ENCODE measurements at regions not wholly inside any gene's neighbourhood (a gene's known extent, or its start where the extent isn't known, plus 50 kb on each side); places are given as distances from the start of the nearest gene placed in this dataset.

DNA sequence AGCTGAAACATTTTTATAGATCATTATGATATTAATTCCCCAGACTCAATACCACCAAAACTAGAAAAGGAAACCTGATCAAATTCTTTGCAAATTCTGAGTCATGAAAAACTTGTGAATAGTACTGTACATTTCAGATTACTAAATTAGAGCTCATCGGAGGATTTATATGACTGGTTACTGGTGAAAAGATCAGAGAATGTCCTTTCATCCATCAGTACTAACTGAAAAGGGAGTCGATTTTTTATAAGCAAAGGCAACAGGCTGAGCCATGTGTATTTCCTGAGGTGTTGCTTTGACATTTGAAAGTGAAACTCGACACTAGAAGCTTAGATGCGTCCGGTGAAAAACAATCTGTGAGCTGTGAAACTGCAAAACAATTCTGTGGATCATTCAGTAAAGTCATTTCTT lies 155.7 kb downstream of the TNFSF18 start:
- DNase-seq: peak; percentile 53
- ATAC-seq: peak; percentile 94

DNA sequence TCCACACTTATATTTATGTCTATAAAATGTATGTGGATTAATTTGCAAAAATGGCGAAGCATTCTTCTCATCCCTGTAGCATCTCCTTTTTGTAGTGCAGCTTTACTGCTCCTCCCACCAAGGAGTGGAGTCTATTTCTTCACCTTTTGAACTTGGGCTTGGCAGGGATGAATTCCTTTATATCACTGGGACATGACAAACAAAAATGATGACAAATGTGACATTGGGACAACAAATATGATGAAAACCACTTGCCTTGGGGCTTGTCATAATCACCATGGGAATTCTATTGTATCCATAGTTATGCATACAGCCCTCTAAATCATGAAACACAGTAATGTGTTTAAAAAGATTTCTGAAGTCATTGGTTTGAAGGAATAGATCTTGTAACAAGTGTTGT lies 155.0 kb downstream of the TNFSF18 start:
- DNase-seq (no peak), ATAC-seq (no peak)
- H3K36me3 Mint-ChIP-seq: peaks cover 10% of the 10 kb centered on the region
- H3K9me3 Mint-ChIP-seq (ENCODE audit: low read depth): no peaks in the 10 kb centered on the region
- no peak overlapping the region for H3K4me3 Mint-ChIP-seq
- CTCF ChIA-PET: interaction anchor here (1.3 to 2.9 kb wide), 4 partner anchors 12 to 152 kb away, joined by 3 to 10 read pairs (median 6); no protein-coding TSS in a partner anchor
- H3K4me1 Mint-ChIP-seq: peaks cover 35% of the 10 kb centered on the region
- H3K27me3 Mint-ChIP-seq: peaks cover 58% of the 10 kb centered on the region
- H3K27ac Mint-ChIP-seq: no peak overlapping the region

More for the DNA sequence above, 155.7 kb downstream of the TNFSF18 start:
- Mint-ChIP-seq H3K4me1 (peaks cover 29% of the 10 kb centered on the region), H3K36me3 (peaks cover 5% of the 10 kb centered on the region), H3K27ac (peak overlapping the region; percentile 80), H3K4me3 (peak overlapping the region; percentile 68), H3K9me3 (ENCODE audit: low read depth) (no peaks in the 10 kb centered on the region), H3K27me3 (peaks cover 55% of the 10 kb centered on the region)
- CTCF ChIA-PET: interaction anchor here (0.7 to 2.9 kb wide), 10 partner anchors 9 to 153 kb away, joined by 3 to 10 read pairs (median 5); no protein-coding TSS in a partner anchor

DNA sequence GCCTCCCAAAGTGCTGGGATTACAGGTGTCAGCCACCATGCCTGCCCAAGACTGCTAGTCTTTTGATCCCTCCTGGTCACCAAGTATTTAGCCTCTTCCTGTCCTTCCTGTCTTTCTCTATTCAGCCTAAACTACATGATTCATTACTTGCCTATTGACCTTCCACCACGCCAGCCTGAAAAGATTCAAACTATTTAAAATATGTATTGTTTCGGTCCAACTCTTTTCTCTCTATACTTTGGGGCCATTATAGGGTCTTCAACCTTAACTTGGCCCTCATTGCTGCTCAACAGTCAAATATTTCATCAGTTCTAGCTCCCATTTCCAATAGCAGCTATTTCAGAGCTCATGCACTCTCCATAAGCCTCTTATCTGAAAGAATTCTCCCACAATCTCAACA lies 153.0 kb downstream of the TNFSF18 start:
- H3K4me3 Mint-ChIP-seq: no peak overlapping the region
- no peak overlapping the region for H3K27ac Mint-ChIP-seq
- no peak for DNase-seq
- CTCF ChIA-PET: no interaction called here
- H3K4me1 Mint-ChIP-seq: peaks cover 35% of the 10 kb centered on the region
- no peaks in the 10 kb centered on the region for H3K9me3 Mint-ChIP-seq (ENCODE audit: low read depth)
- peaks cover 57% of the 10 kb centered on the region for H3K27me3 Mint-ChIP-seq
- H3K36me3 Mint-ChIP-seq: peaks cover 12% of the 10 kb centered on the region
- no peak for ATAC-seq

DNA sequence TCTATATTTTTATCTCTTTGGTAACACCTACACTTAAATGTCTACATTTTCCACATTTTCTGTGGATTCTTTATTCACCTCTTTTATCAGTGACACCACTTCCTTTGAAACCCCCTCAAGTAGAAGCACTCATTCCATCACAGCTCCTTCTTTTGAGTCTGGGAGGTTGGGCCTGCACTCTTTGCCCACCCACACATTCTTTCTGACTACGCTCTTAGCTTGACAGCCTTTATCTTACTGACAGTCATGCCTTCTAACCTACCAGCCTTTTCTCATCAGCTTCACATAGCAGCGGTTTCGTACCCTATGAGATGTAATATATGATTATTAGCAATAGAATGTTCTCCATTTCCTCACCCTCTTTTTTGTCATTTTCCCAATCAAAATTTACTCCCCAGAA lies 151.9 kb downstream of the TNFSF18 start:
- ATAC-seq (no peak), DNase-seq (no peak)
- H3K27ac Mint-ChIP-seq: no peak overlapping the region
- peaks cover 55% of the 10 kb centered on the region for H3K27me3 Mint-ChIP-seq
- H3K36me3 Mint-ChIP-seq: peaks cover 12% of the 10 kb centered on the region
- no peak overlapping the region for H3K4me3 Mint-ChIP-seq
- CTCF ChIA-PET: interaction anchor here (1.7 kb wide), 1 partner anchor 296 kb away, joined by 4 read pairs; no protein-coding TSS in a partner anchor
- peaks cover 25% of the 10 kb centered on the region for H3K4me1 Mint-ChIP-seq
- no peaks in the 10 kb centered on the region for H3K9me3 Mint-ChIP-seq (ENCODE audit: low read depth)

DNA sequence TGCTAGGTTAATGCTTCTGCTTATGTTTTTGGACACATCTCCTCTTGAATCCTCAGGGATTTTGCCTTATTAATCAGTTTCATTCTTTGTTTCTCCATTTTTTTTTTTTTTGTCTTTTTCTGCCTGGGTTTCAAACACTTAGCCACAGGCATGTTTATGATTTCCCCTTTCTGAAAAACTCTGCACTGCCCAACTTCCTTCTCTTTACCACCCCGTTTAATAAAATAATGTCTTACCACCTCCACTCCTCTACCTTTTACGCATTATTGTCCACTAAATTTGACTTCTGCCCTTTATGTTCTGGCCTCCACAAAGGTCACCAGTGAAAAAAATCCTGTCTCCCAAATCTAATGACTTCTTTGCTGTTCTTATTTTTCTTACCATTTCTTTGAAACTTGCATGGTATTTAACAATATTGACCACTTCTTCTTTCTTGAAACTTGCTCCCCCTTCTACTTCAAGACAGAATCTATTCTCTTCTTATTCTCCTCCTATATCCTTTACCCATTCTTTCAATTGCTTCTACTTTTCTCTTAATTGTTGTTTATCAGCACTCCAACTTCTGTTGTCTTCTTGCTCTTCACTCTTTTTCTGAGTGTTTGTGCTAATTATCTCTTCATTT lies 150.3 kb downstream of the TNFSF18 start:
- no peak overlapping the region for H3K4me3 Mint-ChIP-seq

DNA sequence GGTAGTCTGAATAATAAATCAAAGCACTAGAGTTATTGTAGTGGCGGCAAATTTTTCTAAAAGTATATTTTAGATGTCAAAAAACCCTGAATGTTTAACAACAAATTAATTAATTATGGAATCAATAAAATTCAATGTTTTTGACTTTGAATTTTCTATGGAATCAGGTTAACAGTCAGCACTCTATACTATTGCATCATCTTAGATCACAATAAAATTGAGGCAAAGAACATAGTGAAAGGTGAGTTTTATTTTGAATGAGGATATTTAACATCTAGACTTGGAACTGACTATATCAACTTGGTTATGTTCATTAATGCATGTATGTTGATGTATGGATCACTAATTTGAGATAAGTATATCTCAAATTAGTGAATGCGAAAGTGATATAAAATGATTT lies 148.5 kb downstream of the TNFSF18 start:
- Mint-ChIP-seq H3K9me3 (ENCODE audit: low read depth) (no peaks in the 10 kb centered on the region), H3K4me3 (no peak overlapping the region), H3K27ac (no peak overlapping the region), H3K4me1 (peaks cover 18% of the 10 kb centered on the region), H3K27me3 (peaks cover 59% of the 10 kb centered on the region), H3K36me3 (peaks cover 11% of the 10 kb centered on the region)
- CTCF ChIA-PET: no interaction called here
- DNase-seq (no peak), ATAC-seq (no peak)

More for the DNA sequence above, 150.3 kb downstream of the TNFSF18 start:
- Mint-ChIP-seq H3K4me1 (peaks cover 12% of the 10 kb centered on the region), H3K27ac (no peak overlapping the region), H3K36me3 (peaks cover 12% of the 10 kb centered on the region), H3K9me3 (ENCODE audit: low read depth) (no peaks in the 10 kb centered on the region), H3K27me3 (peaks cover 61% of the 10 kb centered on the region)
- CTCF ChIA-PET: no interaction called here
- no peak for DNase-seq
- ATAC-seq: no peak

DNA sequence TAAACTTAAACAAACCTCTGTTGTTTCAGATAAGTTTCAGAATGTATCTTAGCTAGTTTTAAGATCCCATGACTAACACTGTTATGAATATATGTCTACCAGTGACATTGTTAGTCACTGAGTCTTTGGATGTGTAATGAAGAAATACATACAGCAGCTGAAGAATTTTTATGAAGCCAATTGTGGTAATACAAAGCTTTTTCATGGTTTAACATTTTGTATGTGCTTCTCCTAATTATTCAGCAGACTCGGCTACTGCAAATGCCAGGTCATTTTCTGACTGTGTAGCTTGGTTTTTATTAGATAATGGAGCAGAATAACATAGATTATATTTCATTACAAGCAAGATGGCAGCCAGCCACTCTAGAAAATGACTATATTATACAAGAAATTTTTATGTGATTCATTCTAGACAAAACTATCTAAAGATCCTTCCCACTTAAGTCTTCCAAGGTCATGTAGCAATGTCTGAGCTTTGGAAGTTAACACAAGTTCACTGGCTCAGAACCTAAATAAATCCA lies 147.8 kb downstream of the TNFSF18 start:
- CTCF ChIA-PET: no interaction called here
- H3K4me3 Mint-ChIP-seq: no peak overlapping the region
- peaks cover 10% of the 10 kb centered on the region for H3K36me3 Mint-ChIP-seq
- peaks cover 21% of the 10 kb centered on the region for H3K4me1 Mint-ChIP-seq
- no peaks in the 10 kb centered on the region for H3K9me3 Mint-ChIP-seq (ENCODE audit: low read depth)
- DNase-seq (no peak), ATAC-seq (peak; percentile 23)
- no peak overlapping the region for H3K27ac Mint-ChIP-seq
- H3K27me3 Mint-ChIP-seq: peaks cover 52% of the 10 kb centered on the region

DNA sequence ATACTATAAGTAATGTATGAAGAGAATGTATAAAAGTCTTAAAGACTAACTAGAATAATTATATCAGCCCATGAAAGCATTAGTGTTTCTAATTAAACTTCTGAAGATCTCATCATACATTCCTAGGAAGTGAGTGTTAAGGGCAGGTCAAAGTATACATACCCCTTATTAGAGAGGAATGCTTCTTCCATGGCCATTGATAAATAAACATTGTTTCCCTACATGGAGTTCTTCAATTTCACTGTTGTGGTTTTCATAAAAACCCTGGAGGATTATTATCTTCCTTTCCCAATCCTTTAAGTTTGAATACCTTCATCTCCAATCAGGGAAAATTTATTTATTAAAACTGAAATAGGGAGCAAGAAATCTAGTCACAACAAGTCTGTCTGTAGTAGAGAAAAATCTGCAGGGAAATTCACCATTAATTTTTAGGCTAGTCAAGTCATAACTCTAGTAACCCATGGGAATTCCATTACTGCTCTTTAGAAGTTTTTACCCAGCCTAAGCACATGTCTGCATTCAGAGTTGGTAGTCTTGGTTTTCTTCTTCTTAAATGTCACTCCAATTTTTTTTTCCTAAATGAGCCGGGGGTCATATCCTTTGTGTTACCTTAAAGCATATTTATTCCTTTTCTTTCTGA lies 147.0 kb downstream of the TNFSF18 start:
- Mint-ChIP-seq H3K27ac (no peak overlapping the region), H3K4me1 (peaks cover 21% of the 10 kb centered on the region), H3K4me3 (no peak overlapping the region), H3K27me3 (peaks cover 50% of the 10 kb centered on the region), H3K9me3 (ENCODE audit: low read depth) (no peaks in the 10 kb centered on the region), H3K36me3 (peaks cover 10% of the 10 kb centered on the region)
- DNase-seq (no peak), ATAC-seq (no peak)
- CTCF ChIA-PET: no interaction called here

DNA sequence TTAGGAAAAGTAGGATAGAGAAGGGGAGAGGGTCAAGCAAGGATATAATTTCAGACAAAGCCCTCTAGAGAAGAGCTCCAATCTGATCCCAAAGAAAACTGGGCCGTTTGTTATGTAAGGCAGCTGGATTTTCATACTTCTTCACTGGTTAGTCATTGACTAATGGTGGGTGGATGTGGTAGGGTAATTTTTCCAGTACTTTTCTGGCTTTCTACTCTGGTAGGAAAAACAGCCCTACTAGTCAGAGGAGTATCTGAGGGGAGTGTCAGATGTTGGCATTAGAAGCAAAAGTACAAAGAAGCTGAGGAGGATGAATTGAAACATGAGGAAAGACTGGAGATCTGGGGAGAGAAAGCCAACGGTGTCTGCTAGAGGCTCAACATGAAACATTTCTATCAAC lies 145.3 kb downstream of the TNFSF18 start:
- no peak overlapping the region for H3K27ac Mint-ChIP-seq
- peaks cover 36% of the 10 kb centered on the region for H3K27me3 Mint-ChIP-seq
- DNase-seq (no peak), ATAC-seq (no peak)
- H3K4me1 Mint-ChIP-seq: peaks cover 18% of the 10 kb centered on the region
- peaks cover 8% of the 10 kb centered on the region for H3K36me3 Mint-ChIP-seq
- H3K4me3 Mint-ChIP-seq: no peak overlapping the region
- H3K9me3 Mint-ChIP-seq (ENCODE audit: low read depth): no peaks in the 10 kb centered on the region
- CTCF ChIA-PET: no interaction called here

DNA sequence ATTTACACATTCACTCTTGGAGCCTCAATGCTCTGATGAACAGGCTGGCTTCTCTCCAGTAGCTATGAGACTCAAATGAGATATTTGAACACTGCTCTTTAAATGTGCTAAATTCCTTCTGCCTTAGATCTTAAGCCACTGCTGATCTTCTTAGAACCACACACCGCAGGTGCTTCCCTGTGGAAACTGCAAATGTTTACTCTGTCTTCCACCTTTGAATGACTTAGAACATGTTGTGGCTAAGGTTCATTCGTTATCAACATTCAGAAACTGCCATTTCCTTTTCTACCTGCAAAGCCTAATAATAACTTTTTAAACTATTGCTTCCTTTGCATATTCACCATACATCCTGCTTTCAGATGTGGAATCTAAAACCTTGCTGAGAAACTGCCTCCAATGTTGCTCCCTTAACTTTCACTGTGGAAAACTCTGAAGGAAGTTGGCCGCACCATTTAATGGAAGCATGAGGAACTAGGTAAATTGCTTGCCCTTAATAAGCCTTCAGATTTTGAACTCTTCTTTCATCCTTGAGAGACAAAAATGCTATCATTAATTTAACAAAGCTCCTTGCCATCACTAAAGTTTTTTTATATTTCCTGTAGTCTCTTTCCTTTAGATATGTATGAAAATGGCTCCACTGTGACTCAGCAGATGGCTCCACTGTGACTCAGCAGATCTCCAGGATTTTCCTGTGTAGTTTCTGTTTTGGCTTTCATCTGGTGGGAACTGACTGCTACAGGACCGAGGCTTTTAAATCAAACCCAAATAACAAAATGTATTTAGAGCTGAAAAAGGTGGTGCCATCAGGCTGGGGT lies 143.8 kb downstream of the TNFSF18 start:
- ATAC-seq (no peak), DNase-seq (no peak)
- Mint-ChIP-seq H3K9me3 (ENCODE audit: low read depth) (peaks cover under 1% of the 10 kb centered on the region), H3K36me3 (no peaks in the 10 kb centered on the region), H3K27me3 (peaks cover 26% of the 10 kb centered on the region), H3K4me3 (no peak overlapping the region), H3K27ac (no peak overlapping the region), H3K4me1 (peaks cover 13% of the 10 kb centered on the region)
- CTCF ChIA-PET: no interaction called here

DNA sequence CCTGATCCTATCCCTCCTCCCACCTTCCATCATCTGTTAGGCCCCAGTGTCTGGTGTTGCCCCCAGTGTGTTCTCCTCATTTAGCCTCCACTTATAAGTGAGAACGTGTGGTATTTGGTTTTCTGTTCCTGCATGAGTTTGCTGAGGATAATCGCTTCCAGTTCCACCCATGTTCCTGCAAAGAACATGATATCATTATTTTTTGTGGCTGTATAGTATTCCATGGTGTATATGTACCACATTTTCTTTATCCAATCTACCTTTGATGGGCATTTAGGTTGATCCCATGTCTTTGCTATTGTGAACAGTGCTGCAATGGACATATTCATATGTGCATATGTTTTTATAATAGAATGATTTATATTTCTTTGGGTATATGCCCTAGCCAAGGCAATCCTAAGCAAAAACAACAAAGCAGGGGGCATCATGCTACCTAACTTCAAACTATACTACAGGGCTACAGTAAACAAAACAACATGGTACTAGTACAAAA lies 142.9 kb downstream of the TNFSF18 start:
- ATAC-seq: no peak
- peaks cover 13% of the 10 kb centered on the region for H3K4me1 Mint-ChIP-seq
- CTCF ChIA-PET: no interaction called here
- H3K36me3 Mint-ChIP-seq: peaks cover 3% of the 10 kb centered on the region
- H3K27ac Mint-ChIP-seq: no peak overlapping the region
- no peak for DNase-seq
- peaks cover 22% of the 10 kb centered on the region for H3K27me3 Mint-ChIP-seq
- no peak overlapping the region for H3K4me3 Mint-ChIP-seq
- peaks cover 4% of the 10 kb centered on the region for H3K9me3 Mint-ChIP-seq (ENCODE audit: low read depth)

DNA sequence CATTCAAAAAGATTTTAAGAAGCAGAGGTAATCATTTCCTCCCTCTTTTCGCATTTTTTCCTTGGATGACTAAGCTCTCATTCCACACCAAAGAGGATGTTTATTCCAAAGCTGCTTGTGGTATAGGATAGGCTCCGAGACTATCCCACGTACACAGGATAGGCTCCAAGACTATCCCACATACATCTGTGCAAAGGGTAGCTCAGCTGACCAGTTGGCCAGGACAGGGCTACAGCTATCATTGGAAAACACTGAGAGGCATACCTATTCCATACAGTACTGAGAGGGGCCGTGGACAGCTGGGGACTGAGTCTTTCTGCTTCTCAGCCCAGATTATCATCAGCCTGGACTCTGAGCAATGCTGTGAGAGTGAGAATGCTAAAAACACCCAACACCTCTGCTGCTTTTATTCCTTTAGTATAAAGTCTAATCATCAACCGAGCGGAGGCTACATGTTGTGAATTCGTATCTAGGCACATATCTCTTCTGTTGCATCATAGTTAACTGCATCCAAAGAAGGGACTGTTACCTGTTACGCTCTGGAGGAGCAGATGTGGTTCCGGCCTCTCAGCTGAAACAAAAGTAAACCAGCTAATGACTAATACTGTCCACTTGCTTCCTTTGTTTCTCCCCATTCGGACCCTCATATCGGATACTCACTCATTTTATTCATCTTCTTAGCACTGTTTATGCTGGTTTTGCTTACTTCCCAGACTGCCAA lies 141.0 kb downstream of the TNFSF18 start:
- no peak for DNase-seq
- CTCF ChIA-PET: interaction anchor here (0.6 to 1.0 kb wide), 3 partner anchors 13 to 39 kb away, joined by 3 read pairs; no protein-coding TSS in a partner anchor
- H3K27ac Mint-ChIP-seq: no peak overlapping the region

DNA sequence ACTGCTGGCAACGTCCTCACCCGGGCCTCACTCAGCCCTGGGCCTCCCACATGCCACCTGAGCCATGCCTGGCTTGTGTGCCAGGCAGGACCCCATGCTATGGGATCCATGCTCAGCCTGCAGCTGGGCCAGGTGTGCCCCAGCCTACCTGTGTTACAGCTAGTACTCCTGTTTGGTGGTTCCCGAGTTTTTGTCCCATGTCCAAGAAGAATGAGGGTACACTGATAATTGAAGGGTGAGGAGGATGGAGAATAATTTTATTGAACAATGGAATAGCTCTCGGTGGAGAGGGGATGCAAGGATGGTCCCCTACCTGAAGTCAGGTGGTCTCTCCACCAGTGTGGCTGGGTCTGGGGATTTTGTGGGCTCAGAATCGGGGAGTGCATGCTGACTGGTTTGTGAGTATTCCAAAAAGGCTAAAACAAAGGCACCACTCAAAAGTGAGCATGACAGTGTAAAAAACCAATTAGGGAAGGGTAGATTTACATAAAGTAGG lies 137.9 kb downstream of the TNFSF18 start:
- DNase-seq (no peak), ATAC-seq (no peak)
- peaks cover 10% of the 10 kb centered on the region for H3K27me3 Mint-ChIP-seq
- no peak overlapping the region for H3K27ac Mint-ChIP-seq
- H3K4me3 Mint-ChIP-seq: no peak overlapping the region
- CTCF ChIA-PET: no interaction called here
- no peaks in the 10 kb centered on the region for H3K4me1 Mint-ChIP-seq
- peaks cover 9% of the 10 kb centered on the region for H3K36me3 Mint-ChIP-seq
- H3K9me3 Mint-ChIP-seq (ENCODE audit: low read depth): peaks cover 10% of the 10 kb centered on the region

More for the DNA sequence above, 141.0 kb downstream of the TNFSF18 start:
- no peak for ATAC-seq
- Mint-ChIP-seq H3K4me3 (no peak overlapping the region), H3K4me1 (peaks cover 13% of the 10 kb centered on the region), H3K36me3 (peaks cover 9% of the 10 kb centered on the region), H3K27me3 (peaks cover 11% of the 10 kb centered on the region), H3K9me3 (ENCODE audit: low read depth) (peaks cover 10% of the 10 kb centered on the region)
